SK-N-SH (cell line): ENCODE measurements at regions not wholly inside any gene's neighbourhood (a gene's known extent, or its start where the extent isn't known, plus 50 kb on each side); places are given as distances from the start of the nearest gene placed in this dataset.
"Not testable (repeated sequence)": the region's sequence is repeated elsewhere in the genome, so short reads cannot be mapped to it uniquely, and the experiment has no call there.

Source experiments
- CTCF ChIP-seq: fragments of 200-600 bp; sonication (generic); IDR thresholded peaks from 2 replicates; pipeline ENCODE4 v1.6.1; 2017; ENCODE audit warnings: antibody characterized with exemption, mild to moderate bottlenecking, moderate library complexity
- EZH2phosphoT487 ChIP-seq: fragments of 200-600 bp; sonication (generic); IDR thresholded peaks from 2 replicates; pipeline ENCODE4 v1.6.1; 2017; ENCODE audit warnings: low read depth, mixed run types, mild to moderate bottlenecking, antibody characterized with exemption, moderate library complexity, borderline replicate concordance
- FOXJ3 ChIP-seq: sonication (generic); formaldehyde crosslinking; IDR thresholded peaks from 2 replicates; pipeline ENCODE4 v1.5.1; 2020; ENCODE audit warnings: mild to moderate bottlenecking, missing genetic modification reagents
- IRF3 ChIP-seq: fragments of 150-350 bp; IDR thresholded peaks from 2 replicates; pipeline ENCODE4 v1.6.1; 2016; ENCODE audit warnings: mild to moderate bottlenecking, low read depth, low read length
- NRF1 ChIP-seq: IDR thresholded peaks from 2 replicates; pipeline ENCODE4 v1.6.1; 2012; ENCODE audit warnings: low read depth, mild to moderate bottlenecking, low read length
- POLR2AphosphoS5 ChIP-seq: IDR thresholded peaks from 2 replicates; pipeline ENCODE4 v1.6.1; 2012; ENCODE audit warnings: low read depth, low read length
- RXRA ChIP-seq: IDR thresholded peaks from 2 replicates; pipeline ENCODE4 v1.4.0; 2012; ENCODE audit warnings: low read depth, mild to moderate bottlenecking, borderline replicate concordance
- USF2 ChIP-seq: fragments of 150-350 bp; IDR thresholded peaks from 2 replicates; pipeline ENCODE4 v1.6.1; 2017; ENCODE audit warnings: antibody characterized with exemption, low read length, low read depth, borderline replicate concordance

GRCh38 chr7:91754280-91754679 lies 126.2 kb downstream of the MTERF1 start:
- not testable (repeated sequence) for TF ChIP-seq IRF3, RXRA, USF2, POLR2AphosphoS5, CTCF, NRF1, FOXJ3, EZH2phosphoT487
